Stimulated activated naive CD4-positive, alpha-beta T cell (primary cell): ENCODE measurements at regions not wholly inside any gene's neighbourhood (a gene's known extent, or its start where the extent isn't known, plus 50 kb on each side); places are given as distances from the start of the nearest gene placed in this dataset.
A peak's percentile ranks its signal among the peaks of the same experiment; 100 is the strongest.
"Not testable (repeated sequence)": the region's sequence is repeated elsewhere in the genome, so short reads cannot be mapped to it uniquely, and the experiment has no call there.

ENCODE experiments used
- DNase-seq, 6 experiments: peaks; one replicate each; lab custom pipeline; 2025; lab: John Stamatoyannopoulos, UW

GRCh38 chr6:112879920-112880413, 532.8 kb downstream of the RFPL4B start:
- peak in 1 of 6 experiments; percentile 6 for DNase-seq

DNA sequence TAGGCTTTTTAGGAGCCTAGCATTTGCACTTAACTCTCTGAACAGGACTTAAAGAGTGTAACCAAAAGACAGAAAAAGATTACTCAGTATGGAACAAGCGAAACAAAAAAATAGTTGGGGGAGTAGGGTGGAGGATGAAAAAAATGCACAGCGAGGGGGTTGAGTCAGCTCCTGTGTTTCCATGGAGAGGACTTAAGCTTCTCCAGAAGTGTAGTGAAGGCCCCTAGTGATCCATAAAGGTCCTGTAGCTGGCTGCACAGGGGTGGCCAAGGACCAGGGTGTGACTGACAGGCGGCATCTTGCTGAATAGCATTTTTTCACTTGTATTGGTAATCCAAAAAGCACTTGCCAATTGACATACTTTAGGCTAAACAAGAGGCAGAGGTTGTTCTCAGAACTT, 533.9 kb downstream of the RFPL4B start:
- no peak for DNase-seq

GRCh38 chr6:112881828-112882780, 535.0 kb downstream of the RFPL4B start:
- no peak for DNase-seq

GRCh38 chr6:112883095-112883494, 536.0 kb downstream of the RFPL4B start:
- no peak for DNase-seq

DNA sequence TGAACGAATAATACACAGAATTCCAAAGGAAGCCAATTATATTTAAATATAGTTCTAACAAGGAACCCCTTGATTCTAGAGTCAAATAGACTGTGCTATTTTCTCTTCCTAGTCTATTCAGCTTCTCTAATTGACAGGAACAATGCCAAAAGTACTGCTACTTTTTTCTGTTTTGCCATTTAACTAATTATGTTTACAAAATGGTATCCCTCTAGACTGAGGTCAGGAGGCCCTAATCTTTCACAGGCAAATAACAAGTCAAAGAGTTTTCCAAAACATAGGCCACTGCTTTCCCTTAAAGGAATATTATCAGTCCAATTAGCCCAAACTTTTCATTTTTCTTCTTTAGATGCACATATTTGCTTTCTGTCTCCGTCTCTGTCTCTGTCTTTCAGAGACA, 539.3 kb downstream of the RFPL4B start:
- DNase-seq, result no peak

DNA sequence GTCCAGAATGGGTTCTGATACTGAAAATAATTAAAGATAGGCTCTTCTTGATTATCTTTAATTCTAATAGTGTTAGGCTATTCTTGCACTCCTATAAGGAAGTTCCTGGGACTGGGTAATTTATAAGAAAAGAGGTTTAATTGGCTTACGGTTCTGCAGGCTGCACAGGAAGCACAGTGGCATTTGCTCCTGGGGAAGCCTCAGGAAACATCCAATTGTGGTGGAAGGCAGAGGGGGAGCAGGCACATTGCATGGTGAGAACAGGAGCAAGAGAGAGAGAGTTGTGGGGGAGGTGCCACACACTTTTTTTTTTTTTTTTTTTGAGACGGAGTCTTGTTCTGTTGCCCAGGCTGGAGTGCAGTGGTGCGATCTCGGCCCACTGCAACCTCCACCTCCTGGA, 540.3 kb downstream of the RFPL4B start:
- not testable (repeated sequence) for DNase-seq

- DNase-seq, result no peak
Measured at GRCh38 chr6:112899541-112899940, 552.4 kb downstream of the RFPL4B start.

- no peak for DNase-seq
Measured at GRCh38 chr6:112903361-112903760, 556.2 kb downstream of the RFPL4B start.

GRCh38 chr6:112906726-112907125, 559.6 kb downstream of the RFPL4B start:
- no peak for DNase-seq

DNA sequence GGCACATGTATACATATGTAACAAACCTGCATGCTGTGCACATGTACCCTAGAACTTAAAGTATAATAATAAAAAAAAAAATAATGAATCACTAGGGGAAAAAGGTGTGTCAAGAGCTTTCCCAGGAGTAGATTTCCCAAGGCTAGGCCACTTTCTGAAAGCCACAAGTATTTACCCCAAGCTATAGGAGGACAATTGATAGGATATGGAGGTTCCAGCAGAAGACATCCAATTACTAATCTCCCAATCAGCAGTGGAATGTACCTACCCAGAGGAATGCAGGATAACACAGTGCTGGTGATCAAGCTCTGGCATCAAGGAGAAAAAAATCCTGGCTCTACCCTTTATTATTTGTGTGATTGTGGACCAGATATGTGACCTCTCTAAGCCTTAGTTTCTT, 562.7 kb downstream of the RFPL4B start:
- no peak for DNase-seq

GRCh38 chr6:112910256-112910655, 563.1 kb downstream of the RFPL4B start:
- DNase-seq, result no peak

DNA sequence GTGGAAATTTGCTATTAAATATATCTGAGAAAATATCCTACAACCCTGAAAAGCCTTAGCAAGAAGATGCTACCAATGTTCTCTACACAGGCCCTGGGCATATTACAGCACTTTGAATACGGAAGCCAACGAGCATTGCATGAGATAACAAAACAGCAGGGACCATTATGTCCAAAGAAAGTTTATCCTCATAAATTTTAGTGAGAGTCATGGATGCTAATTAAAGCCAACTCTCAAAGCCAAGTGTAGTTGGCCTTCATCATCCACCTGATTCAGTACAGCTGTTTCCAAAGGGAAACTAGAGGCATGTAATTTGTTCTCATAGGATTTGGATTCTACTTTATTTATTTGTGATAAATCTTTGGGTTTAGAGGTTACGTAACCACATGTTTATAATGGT, 564.8 kb downstream of the RFPL4B start:
- DNase-seq, result no peak

- no peak for DNase-seq
Measured at GRCh38 chr6:112912416-112913101, 565.4 kb downstream of the RFPL4B start.

- DNase-seq, result not testable (repeated sequence)
Measured at GRCh38 chr6:112919744-112920143, 572.6 kb downstream of the RFPL4B start.

DNA sequence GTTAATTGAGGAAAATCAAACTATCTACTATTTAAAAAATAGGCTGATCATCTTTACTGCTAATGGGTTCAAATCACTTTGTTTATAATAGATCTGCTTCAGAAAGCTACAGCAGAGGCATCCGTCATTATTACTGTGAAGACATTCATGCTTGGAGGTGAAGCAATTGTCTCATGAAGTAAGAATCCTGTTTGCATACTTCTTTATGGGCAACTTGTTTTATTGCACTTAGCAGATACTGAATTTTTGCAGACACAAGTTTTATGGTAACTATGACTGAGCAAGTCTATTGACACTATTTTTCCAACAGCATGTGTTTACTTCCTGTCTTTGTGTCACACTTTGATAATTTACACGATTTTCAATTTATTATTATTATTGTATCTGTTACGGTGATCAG, 573.9 kb downstream of the RFPL4B start:
- DNase-seq, result no peak

GRCh38 chr6:112923940-112924587, 576.9 kb downstream of the RFPL4B start:
- no peak for DNase-seq

- DNase-seq, result no peak
Measured at GRCh38 chr6:112925702-112926101, 578.6 kb downstream of the RFPL4B start.

- DNase-seq, result no peak
Measured at GRCh38 chr6:112927641-112928320, 580.7 kb downstream of the RFPL4B start.

DNA sequence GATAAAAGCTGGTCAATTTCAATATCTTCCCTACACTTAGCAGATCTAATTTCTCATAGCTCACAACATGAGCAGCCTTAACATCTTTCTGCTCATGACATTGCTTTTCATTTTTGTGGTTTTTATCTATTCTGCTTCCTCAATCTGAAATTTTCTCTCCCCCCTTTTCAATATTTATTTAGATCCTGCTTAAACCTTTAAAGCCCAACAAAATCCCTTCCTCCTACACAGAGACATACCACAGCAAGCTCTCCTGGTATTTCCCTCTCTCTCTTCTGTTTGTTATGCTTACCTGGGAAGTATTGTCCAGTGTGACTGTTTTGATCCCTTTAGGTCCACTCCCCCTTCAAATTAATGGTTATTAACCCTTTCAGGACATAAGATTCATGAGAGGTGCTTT, 582.5 kb downstream of the RFPL4B start:
- no peak for DNase-seq

DNA sequence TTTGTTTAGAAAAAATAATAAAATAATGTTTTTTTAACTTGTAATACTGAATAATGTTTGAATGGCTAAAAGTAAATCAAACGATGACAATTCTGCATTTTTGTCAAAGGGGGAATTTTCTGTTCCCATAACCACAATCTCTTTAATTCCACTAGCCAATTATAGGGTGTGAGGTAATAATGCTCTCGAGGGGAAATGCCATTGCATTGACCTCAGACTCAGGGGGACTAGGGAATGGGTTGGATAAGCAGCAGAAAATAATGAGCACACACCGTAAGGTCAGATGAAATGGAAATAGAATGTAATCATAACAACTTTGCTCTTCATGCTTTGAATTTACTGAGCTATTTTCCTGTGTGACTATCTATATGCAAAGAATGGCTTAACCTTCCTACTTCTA, 584.7 kb downstream of the RFPL4B start:
- DNase-seq, result no peak

DNA sequence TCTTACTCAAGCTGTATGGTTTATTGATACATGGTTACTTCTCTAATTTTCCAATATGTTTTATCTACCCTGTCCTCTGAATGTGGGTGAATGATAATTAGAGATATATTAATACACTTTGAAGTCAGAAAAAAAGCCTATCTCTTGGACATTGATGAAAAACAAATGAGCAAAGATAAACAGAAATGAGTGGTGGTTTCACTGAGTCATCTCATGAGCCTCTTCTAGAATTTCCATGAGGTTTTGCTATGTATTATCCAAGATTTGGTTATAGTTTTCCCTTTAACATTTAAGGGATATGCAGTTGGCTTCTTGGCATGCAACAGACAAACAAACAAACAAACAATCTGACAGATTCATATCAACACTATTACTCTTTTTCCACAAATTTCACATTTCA, 586.8 kb downstream of the RFPL4B start:
- no peak for DNase-seq
